ENCODE measurements at regions not wholly inside any gene's neighbourhood (a gene's known extent, or its start where the extent isn't known, plus 50 kb on each side); places are given as distances from the start of the nearest gene placed in this dataset.
"Not testable (repeated sequence)": the region's sequence is repeated elsewhere in the genome, so short reads cannot be mapped to it uniquely, and the experiment has no call there.

DNA sequence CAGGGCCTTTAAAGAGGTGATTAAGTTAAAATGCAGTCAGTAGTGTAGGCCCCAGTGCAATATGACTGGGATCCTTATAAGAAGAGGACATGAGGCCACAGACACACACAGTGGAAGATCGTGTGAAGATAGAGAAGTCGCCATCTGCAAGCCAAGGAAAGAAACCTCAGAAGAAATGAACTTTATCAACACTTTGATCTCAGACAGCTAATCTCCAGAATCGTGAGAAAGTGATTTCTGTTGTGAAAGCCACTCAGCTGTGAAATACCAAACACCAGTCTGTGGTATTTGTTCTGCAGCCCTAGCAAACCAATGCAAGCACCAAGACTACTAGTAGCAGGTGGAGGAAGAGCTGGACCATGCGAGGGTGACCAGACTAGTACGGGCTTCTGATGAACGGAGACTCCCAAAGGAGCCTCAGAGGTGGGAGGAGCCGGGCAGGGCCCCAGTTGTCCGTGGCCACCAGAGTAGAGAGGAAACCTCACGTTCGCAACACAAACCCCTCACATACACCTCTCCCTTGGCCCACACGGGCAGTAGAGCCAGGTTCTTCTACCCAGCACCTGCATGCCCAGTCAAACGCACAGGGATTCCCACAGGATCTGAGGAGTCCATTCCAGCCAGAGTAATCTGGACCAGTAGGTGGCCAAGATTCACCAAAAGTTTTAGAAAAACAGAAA, 243.0 kb downstream of the TTC8 start:
- DNase-seq = no peak

DNA sequence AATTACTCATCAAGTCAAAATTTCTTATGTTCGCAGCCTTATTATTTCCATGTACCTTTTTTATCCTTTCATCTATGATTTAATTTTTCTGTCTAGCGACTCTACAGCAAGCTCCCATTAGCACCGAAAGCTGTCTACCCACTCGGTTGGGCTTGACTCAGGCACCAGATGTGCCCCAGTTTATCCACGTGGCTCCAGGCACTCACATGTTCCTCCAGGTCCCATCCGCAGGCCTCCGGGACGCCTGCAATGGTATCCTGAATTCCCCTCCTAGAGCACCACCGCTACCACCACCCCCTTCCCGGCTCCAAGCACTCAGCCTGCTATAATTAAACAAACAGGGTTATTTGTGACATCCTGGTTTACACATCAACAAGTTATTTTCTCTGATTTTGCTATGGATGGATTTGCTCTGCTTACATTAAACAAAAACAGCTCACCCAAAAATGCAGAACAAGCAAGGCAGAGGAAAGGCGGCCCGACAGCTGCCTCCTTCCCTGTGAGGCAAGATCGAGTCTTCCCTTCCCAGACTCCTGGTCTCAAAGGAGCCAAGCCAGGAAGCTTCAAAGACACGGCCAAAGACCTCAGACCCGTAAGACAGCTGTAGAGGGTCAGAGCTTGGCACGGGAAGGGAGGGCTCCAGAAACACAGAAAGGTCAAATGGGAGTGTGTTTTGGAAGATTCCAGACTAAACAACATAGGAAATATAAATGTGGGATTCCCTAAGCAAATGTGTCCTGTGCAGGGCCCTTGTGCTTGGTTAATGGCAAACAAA, 253.8 kb downstream of the TTC8 start:
- DNase-seq = no peak

DNA sequence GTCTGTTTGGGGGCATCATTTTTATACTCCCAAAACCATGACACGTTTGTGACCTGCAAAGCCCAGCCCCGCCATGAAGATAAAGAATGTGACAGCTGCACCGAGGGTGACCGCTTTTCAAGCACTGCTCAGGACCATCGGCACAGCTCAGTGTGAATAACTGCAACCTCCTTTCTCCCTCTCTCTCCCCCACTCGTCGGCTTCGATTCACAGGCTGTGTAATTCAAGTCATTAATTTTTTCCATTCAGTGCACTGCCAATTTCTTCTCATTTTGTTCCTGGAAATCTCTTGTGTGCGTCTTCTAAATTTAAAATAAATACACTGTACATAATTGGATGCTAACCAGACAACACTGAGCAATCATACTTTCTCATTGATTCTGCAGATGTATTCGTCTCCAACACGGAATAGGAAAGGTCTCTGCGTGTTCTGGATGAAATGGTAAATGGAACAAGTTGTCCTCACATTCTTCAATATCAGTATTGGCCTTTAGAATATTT, 260.8 kb downstream of the TTC8 start:
- no peak for DNase-seq

- DNase-seq = peak; percentile 23
These were observed 261.4 kb downstream of the TTC8 start for GRCh38 chr14:89085737-89086382.

DNA sequence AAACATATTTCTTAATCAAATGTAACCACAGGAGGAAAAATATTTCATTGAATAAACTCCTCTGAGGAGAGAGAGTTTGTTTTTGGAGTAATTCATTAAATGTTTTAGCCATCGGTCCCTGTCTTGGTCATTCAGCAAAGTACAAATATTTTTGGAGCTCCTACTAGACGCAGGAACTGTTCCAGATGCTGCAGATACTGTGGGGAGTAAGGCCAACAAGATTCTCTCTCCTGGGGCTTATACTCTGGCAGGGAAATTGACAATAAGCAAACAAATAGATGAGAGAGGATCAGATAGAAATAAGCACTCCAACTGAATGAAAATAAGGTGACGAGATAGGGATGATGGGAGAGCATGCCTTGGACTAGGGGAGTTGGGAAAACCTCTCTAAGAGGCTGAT, 264.1 kb downstream of the TTC8 start:
- DNase-seq = no peak

- DNase-seq = no peak
These were observed 264.9 kb downstream of the TTC8 start for GRCh38 chr14:89089330-89089729.

DNA sequence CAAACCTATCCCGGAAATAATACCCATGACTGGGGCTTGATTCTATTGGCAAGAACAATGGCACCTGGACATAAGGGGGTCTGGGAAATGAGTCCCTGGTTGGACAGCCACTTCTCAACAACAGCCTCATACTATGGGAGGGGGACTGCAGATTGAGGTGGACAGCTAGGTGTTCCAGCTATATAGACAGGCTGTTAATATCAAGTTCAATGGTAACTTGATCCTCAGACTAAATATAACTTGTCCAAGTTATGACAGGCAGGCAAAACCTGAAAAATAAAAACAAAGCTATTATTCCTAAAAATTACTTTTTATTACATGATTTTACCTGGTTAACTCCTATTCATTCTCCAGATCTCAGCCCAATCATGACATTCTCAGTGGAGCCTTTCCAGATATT, 267.3 kb downstream of the TTC8 start:
- no peak for DNase-seq

DNA sequence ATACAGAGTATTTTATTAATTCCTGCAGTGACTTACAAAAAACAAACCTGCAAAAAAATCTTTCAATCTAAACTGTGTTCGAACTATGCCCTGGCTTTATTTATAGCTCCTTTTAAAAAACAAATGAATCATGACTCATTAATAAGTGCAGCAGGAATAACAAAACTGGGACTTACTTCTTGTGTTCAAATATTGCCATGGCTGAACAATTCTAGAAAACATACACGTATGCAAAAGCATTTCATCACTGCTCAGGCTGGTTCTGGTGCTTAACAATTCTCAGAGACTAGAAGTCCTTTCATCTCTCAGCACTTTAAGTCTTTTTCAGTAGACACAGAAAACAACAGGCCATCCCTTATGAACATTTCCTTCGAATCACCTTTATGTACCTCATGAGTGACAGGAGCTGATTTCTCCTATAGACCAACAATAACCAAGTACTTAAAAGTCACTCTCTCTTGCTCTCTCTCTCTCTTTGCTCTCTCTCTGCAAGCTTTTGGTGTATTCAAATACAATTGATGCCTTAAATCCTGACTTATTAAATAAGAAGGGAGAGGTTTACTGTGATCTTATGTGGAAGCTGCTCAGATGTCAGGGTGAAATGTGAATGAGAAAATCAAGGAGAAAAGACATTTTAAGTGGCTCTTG, 268.8 kb downstream of the TTC8 start:
- no peak for DNase-seq

GRCh38 chr14:89095036-89095435, 270.6 kb downstream of the TTC8 start:
- DNase-seq = no peak

DNA sequence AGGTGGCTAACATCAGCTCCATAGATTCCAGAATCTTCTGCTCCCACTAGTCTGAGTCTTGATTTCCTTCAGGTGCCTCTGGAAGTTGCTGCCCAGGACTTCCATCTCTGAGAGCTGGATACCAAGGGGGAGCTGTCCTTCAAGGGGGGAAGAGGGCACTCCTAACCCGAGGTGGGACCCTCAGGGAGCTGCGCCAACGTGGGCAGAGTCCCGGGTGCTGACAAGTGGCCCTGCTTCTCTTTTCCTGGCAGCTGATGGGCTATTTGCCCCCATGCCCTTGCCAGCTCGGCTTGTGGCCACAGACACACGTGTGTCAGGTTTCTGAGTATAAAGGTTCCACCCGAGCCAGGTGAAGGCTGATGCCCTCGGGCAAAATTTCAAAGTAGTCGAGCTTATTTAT, 272.5 kb downstream of the TTC8 start:
- no peak for DNase-seq

GRCh38 chr14:89098254-89098653, 273.8 kb downstream of the TTC8 start:
- no peak for DNase-seq

DNA sequence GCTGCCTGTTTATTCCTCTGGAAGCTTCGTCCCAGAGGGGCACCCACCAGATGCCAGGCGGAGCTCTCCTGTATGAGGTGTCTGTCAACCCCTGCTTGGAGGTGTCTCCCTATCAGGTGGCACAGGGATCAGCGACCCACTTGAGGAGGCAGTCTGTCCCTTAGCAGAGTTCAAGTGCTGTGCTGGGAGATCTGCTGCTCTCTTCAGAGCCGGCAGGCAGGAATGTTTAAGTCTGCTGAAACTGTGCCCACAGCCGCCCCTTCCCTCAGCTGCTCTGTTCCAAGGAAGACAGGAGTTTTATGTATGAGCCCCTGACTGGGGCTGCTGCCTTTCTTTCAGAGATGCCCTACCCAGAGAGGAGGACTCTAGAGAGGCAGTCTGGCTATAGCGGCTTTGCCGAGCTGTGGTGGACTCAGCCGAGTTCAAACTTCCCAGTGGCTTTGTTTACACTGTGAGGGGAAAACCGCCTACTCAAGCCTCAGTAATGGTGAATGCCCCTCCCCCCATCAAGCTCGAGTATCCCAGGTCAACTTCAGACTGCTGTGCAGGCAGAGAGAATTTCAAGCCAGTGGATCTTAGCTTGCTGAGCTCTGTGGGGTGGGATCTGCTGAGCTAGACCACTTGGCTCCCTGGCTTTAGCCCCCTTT, 279.8 kb downstream of the TTC8 start:
- not testable (repeated sequence) for DNase-seq

DNA sequence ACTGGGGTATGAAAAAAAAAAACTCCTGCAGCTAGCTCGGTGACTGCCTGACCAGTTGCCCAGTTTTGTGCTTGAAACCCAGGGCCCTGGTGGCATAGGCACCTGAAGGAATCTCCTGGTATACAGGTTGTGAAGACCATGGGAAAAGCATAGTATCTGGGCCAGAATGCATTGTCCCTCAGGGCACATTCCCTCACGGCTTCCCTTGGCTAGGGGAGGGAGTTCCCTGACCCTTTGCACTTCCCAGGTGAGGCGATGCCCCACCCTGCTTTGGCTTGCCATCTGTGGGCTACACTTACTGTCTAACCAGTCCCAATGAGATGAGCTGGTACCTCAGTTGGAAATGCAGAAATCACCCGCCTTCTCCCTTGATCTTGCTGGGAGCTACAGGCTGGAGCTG, 280.4 kb downstream of the TTC8 start:
- DNase-seq = not testable (repeated sequence)

Data from fibroblast of skin of right quadriceps (primary cell).